WTC11 (cell line): ENCODE measurements at regions not wholly inside any gene's neighbourhood (a gene's known extent, or its start where the extent isn't known, plus 50 kb on each side); places are given as distances from the start of the nearest gene placed in this dataset.

Source experiments
- CREB1 ChIP-seq: sonication (generic); formaldehyde crosslinking; IDR thresholded peaks from 2 replicates; pipeline ENCODE4 v1.8.0; 2023; ENCODE audit warnings: mild to moderate bottlenecking, missing genetic modification reagents
- CTCF ChIP-seq: fragments of 200-600 bp; IDR thresholded peaks from 2 replicates; pipeline ENCODE4 v1.8.0; 2022; ENCODE audit warnings: antibody characterized with exemption
- ESRRA ChIP-seq: sonication (generic); formaldehyde crosslinking; IDR thresholded peaks from 2 replicates; pipeline ENCODE4 v1.8.1; 2022; ENCODE audit warnings: mild to moderate bottlenecking, missing genetic modification reagents, borderline replicate concordance
- FOXJ3 ChIP-seq: sonication (generic); formaldehyde crosslinking; IDR thresholded peaks from 2 replicates; pipeline ENCODE4 v1.9.0; 2021; ENCODE audit warnings: missing genetic modification reagents, mild to moderate bottlenecking, borderline replicate concordance
- FOXP1 ChIP-seq: sonication (generic); formaldehyde crosslinking; IDR thresholded peaks from 2 replicates; pipeline ENCODE4 v1.8.0; 2022; ENCODE audit warnings: missing genetic modification reagents, mild to moderate bottlenecking, moderate library complexity, borderline replicate concordance
- GABPB1 ChIP-seq: sonication (generic); formaldehyde crosslinking; IDR thresholded peaks from 2 replicates; pipeline ENCODE4 v1.8.1; 2023; ENCODE audit warnings: mild to moderate bottlenecking, missing genetic modification reagents
- HMGXB4 ChIP-seq: sonication (generic); formaldehyde crosslinking; IDR thresholded peaks from 2 replicates; pipeline ENCODE4 v1.8.1; 2023; ENCODE audit warnings: mild to moderate bottlenecking, moderate library complexity, missing genetic modification reagents
- JUN ChIP-seq: sonication (generic); formaldehyde crosslinking; IDR thresholded peaks from 2 replicates; pipeline ENCODE4 v1.8.0; 2023; ENCODE audit warnings: mild to moderate bottlenecking, missing genetic modification reagents
- NR3C1 ChIP-seq: sonication (generic); formaldehyde crosslinking; conservative IDR thresholded peaks from 2 replicates; pipeline ENCODE4 v1.8.1; 2023; ENCODE audit warnings: low read depth, mild to moderate bottlenecking, missing genetic modification reagents
- SOX15 ChIP-seq: fragments of 250-450 bp; sonication (Bioruptor Pico); IDR thresholded peaks from 2 replicates; pipeline ENCODE4 v1.9.0; 2021; ENCODE audit warnings: mild to moderate bottlenecking
- TEAD4 ChIP-seq: sonication (generic); formaldehyde crosslinking; IDR thresholded peaks from 2 replicates; pipeline ENCODE4 v1.8.0; 2022; ENCODE audit warnings: mild to moderate bottlenecking, missing genetic modification reagents
- ZNF121 ChIP-seq: sonication (generic); formaldehyde crosslinking; IDR thresholded peaks from 2 replicates; pipeline ENCODE4 v1.8.0; 2023; ENCODE audit warnings: missing genetic modification reagents

GRCh38 chr4:19473569-19473968 lies 778.1 kb upstream of the SLIT2 start:
- TF ChIP-seq CTCF, result no peak
- no peak for TF ChIP-seq ZNF121 (CRISPR knock-in tag)
- TF ChIP-seq NR3C1 (CRISPR knock-in tag), result no peak
- no peak for TF ChIP-seq JUN (CRISPR knock-in tag)
- no peak for TF ChIP-seq FOXP1
- TF ChIP-seq CREB1 (CRISPR knock-in tag), result no peak
- no peak for TF ChIP-seq SOX15 (CRISPR knock-in tag)
- no peak for TF ChIP-seq TEAD4 (CRISPR knock-in tag)
- TF ChIP-seq ESRRA, result no peak
- no peak for TF ChIP-seq HMGXB4 (CRISPR knock-in tag)
- no peak for TF ChIP-seq FOXJ3
- TF ChIP-seq GABPB1 (CRISPR knock-in tag), result no peak
